ENCODE measurements at regions not wholly inside any gene's neighbourhood (a gene's known extent, or its start where the extent isn't known, plus 50 kb on each side); places are given as distances from the start of the nearest gene placed in this dataset.

DNA sequence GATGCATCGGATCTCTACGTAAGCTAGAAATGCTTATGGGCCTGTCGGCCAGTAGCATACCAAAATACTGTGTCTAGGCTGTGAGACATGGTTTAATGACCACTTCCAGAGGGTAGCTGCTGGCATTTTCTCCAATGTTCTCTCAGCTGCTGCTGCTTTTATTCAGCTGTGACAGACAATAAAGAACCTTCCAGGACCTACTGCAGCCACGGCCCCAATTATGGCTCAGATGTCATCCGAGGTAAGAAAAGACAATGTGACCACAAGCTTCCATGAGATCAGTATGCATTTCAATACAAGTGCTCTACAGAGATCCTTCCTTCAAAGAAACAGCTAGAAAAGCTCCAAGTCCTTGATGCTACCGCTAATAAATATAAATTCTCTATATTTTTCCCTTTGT is 256.2 kb downstream of the SDHAF3 start:
- H3K4me3 ChIP-seq: no peak overlapping the region
- H4K20me1 ChIP-seq (ENCODE audit: insufficient read depth, poor library complexity, severe bottlenecking): no peaks in the 10 kb centered on the region
- no peak overlapping the region for H2AFZ ChIP-seq
- H3K27me3 ChIP-seq: no peaks in the 10 kb centered on the region
- TF ChIP-seq EZH2 (IDR thresholded peaks at IDR 0.05; ENCODE audit: borderline replicate concordance) (no peak), EZH2phosphoT487 (IDR thresholded peaks at IDR 0.05; ENCODE audit: low read depth, severe bottlenecking, unreplicated experiment) (no peak)
- TF ChIP-seq, protein P1, sequence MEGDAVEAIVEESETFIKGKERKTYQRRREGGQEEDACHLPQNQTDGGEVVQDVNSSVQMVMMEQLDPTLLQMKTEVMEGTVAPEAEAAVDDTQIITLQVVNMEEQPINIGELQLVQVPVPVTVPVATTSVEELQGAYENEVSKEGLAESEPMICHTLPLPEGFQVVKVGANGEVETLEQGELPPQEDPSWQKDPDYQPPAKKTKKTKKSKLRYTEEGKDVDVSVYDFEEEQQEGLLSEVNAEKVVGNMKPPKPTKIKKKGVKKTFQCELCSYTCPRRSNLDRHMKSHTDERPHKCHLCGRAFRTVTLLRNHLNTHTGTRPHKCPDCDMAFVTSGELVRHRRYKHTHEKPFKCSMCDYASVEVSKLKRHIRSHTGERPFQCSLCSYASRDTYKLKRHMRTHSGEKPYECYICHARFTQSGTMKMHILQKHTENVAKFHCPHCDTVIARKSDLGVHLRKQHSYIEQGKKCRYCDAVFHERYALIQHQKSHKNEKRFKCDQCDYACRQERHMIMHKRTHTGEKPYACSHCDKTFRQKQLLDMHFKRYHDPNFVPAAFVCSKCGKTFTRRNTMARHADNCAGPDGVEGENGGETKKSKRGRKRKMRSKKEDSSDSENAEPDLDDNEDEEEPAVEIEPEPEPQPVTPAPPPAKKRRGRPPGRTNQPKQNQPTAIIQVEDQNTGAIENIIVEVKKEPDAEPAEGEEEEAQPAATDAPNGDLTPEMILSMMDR (IDR thresholded peaks at IDR 0.05; ENCODE audit: poor library complexity): no peak
- WGBS (ENCODE audit: low lambda C conversion rate, missing lambda C conversion rate): 80% methylated on average over 6 of the region's 6 CpGs
- no peaks in the 10 kb centered on the region for H3K36me3 ChIP-seq (replicated peaks; ENCODE audit: insufficient read depth, low read depth)
- H3K9me2 ChIP-seq (replicated peaks; ENCODE audit: insufficient read depth): no peaks in the 10 kb centered on the region
- no peaks in the 10 kb centered on the region for H3K9me3 ChIP-seq (ENCODE audit: low read depth)
- no peak overlapping the region for H3K4me2 ChIP-seq
- DNase-seq (ENCODE audit: low spot score): no peak
- H3K79me2 ChIP-seq: no peaks in the 10 kb centered on the region
- H3K4me1 ChIP-seq (ENCODE audit: insufficient read depth): no peaks in the 10 kb centered on the region
- no peak overlapping the region for H3K27ac ChIP-seq

DNA sequence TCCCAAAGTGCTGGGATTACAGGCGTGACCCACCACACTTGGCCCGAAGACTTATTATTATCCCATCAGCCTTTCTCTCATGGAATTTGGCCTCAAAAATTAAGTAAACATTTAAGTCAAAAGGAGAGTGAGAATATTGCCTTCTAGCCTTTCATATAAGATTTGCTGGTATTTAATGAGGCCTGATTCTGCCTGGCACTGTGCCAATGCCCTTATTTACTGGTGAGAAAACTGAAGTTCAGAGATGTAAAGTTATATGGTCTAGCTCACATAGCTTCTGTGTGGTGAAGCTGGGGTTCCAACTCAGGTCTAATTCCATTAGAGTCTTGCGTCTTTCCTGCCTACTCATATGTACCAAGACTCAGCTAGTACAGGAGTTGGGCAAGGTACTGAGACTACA is 260.2 kb downstream of the SDHAF3 start:
- no peaks in the 10 kb centered on the region for H3K9me2 ChIP-seq (replicated peaks; ENCODE audit: insufficient read depth)
- H3K4me1 ChIP-seq (ENCODE audit: insufficient read depth): no peaks in the 10 kb centered on the region
- H3K9me3 ChIP-seq (ENCODE audit: low read depth): no peaks in the 10 kb centered on the region
- no peak for DNase-seq (ENCODE audit: low spot score)
- WGBS (ENCODE audit: low lambda C conversion rate, missing lambda C conversion rate): 96% methylated on average over 3 of the region's 3 CpGs
- H3K79me2 ChIP-seq: no peaks in the 10 kb centered on the region
- H3K27ac ChIP-seq: no peak overlapping the region
- TF ChIP-seq EZH2 (IDR thresholded peaks at IDR 0.05; ENCODE audit: borderline replicate concordance) (no peak), EZH2phosphoT487 (IDR thresholded peaks at IDR 0.05; ENCODE audit: low read depth, severe bottlenecking, unreplicated experiment) (no peak)
- TF ChIP-seq, protein P1 (IDR thresholded peaks at IDR 0.05; ENCODE audit: poor library complexity): no peak
- no peaks in the 10 kb centered on the region for H4K20me1 ChIP-seq (ENCODE audit: insufficient read depth, poor library complexity, severe bottlenecking)
- no peak overlapping the region for H3K4me3 ChIP-seq
- H3K4me2 ChIP-seq: no peak overlapping the region
- H3K27me3 ChIP-seq: no peaks in the 10 kb centered on the region
- no peaks in the 10 kb centered on the region for H3K36me3 ChIP-seq (replicated peaks; ENCODE audit: insufficient read depth, low read depth)
- H2AFZ ChIP-seq: no peak overlapping the region

DNA sequence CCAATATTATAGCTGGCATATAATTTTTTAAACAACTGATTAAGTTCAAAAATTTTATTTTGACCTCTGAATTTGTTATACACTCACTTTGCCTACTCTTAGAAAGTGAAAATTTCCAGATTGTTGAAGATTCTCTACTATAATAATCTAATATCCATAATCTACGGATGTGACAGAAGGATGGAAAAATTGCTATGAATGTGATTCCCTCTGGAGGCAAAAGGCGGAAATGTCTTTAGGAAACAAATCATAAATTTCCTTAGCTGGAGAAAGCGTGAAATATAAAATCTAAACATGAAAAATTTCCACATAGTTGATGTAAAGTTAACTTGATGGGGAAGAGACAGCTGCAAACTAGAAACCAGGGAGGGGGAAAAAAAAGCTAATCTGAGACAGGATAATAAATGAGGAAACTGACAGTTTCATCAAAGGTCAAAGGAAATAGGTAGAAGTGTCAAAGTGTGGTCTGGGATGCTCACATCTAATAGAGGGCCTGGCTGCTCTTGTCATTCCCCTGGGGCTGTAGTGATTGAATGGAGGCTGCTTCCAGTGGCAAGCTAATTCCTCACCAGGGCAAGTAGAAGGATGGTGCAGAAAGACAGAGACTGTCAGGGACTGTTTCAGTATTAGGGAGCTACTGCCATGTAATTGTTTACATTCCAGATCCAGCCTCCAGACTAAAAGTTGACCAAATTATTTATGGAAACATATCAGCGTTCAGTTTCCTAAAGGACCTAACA is 264.5 kb downstream of the SDHAF3 start:
- H3K36me3 ChIP-seq (replicated peaks; ENCODE audit: insufficient read depth, low read depth): no peaks in the 10 kb centered on the region
- no peaks in the 10 kb centered on the region for H3K27me3 ChIP-seq
- no peaks in the 10 kb centered on the region for H3K9me3 ChIP-seq (ENCODE audit: low read depth)
- H4K20me1 ChIP-seq (ENCODE audit: insufficient read depth, poor library complexity, severe bottlenecking): no peaks in the 10 kb centered on the region
- no peak overlapping the region for H3K27ac ChIP-seq
- no peak for TF ChIP-seq EZH2 (IDR thresholded peaks at IDR 0.05; ENCODE audit: borderline replicate concordance)
- no peak for TF ChIP-seq EZH2phosphoT487 (IDR thresholded peaks at IDR 0.05; ENCODE audit: low read depth, severe bottlenecking, unreplicated experiment)
- TF ChIP-seq, protein P1 (IDR thresholded peaks at IDR 0.05; ENCODE audit: poor library complexity): no peak
- H3K9me2 ChIP-seq (replicated peaks; ENCODE audit: insufficient read depth): no peaks in the 10 kb centered on the region
- no peak overlapping the region for H3K4me3 ChIP-seq
- 85% methylated on average over 4 of the region's 4 CpGs for WGBS (ENCODE audit: low lambda C conversion rate, missing lambda C conversion rate)
- no peaks in the 10 kb centered on the region for H3K79me2 ChIP-seq
- no peak overlapping the region for H3K4me2 ChIP-seq
- no peaks in the 10 kb centered on the region for H3K4me1 ChIP-seq (ENCODE audit: insufficient read depth)
- no peak for DNase-seq (ENCODE audit: low spot score)
- H2AFZ ChIP-seq: no peak overlapping the region

Measured in hepatocyte (in vitro differentiated cells).